22Rv1 (cell line): ENCODE measurements at regions not wholly inside any gene's neighbourhood (a gene's known extent, or its start where the extent isn't known, plus 50 kb on each side); places are given as distances from the start of the nearest gene placed in this dataset.

Experiments used
- H3K27ac ChIP-seq: fragments of 450-650 bp; 2 replicates; pipeline ENCODE4 v1.5.1; 2017
- CTCF ChIP-seq: fragments of 450-650 bp; IDR thresholded peaks from 2 replicates; pipeline ENCODE4 v1.5.1; 2017; ENCODE audit warnings: mild to moderate bottlenecking
- ZFX ChIP-seq: fragments of 450-650 bp; IDR thresholded peaks from 2 replicates; pipeline ENCODE4 v1.6.1; 2017; ENCODE audit warnings: antibody characterized with exemption, borderline replicate concordance

DNA sequence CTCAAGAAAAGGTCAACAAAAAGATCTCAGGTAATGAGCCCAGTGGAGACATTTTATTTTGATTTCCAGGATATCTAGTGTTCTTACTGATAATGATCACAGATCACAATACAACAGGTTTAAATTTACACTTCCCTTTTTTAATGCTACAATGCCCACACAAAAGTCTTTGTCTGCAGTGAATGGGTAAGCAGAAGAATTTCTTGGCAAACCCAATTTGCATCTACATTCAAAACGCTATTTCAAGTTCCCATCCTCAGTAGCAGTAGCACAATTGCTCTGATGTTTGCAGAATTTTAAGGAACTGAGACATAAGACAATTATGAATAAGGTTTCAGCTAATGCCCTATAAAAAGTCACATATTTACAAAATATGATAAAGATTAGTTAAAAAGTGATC lies 929.4 kb upstream of the PIK3C3 start:
- no peak overlapping the region for H3K27ac ChIP-seq
- TF ChIP-seq CTCF (no peak), ZFX (no peak)

DNA sequence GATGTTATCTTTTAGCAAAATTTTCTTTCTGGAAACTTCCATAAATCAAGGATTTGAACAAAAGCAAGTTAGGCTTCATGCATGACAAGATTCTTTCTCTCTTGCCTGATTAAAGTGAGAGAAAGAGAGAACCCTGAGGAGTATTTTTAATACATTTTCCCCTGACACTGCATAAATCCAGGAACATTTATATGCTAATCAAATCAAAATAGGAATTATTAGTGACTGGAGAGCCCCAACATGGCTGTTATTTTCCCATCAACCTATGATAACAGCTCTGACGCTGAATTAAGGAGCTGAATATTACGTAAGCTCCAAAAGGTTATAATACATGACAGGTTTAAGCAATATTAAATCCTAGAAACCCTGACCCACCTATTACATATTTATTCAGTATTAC lies 930.2 kb upstream of the PIK3C3 start:
- no peak for TF ChIP-seq ZFX
- no peak for TF ChIP-seq CTCF
- no peak overlapping the region for H3K27ac ChIP-seq

GRCh38 chr18:41022484-41022883 lies 932.5 kb upstream of the PIK3C3 start:
- H3K27ac ChIP-seq = no peak overlapping the region
- no peak for TF ChIP-seq CTCF
- TF ChIP-seq ZFX = no peak

- TF ChIP-seq ZFX = no peak
- no peak for TF ChIP-seq CTCF
- H3K27ac ChIP-seq = no peak overlapping the region
Observed at GRCh38 chr18:41021089-41021488, 933.9 kb upstream of the PIK3C3 start.

- no peak overlapping the region for H3K27ac ChIP-seq
- no peak for TF ChIP-seq ZFX
- TF ChIP-seq CTCF = no peak
Observed at GRCh38 chr18:41012194-41012593, 942.8 kb upstream of the PIK3C3 start.

DNA sequence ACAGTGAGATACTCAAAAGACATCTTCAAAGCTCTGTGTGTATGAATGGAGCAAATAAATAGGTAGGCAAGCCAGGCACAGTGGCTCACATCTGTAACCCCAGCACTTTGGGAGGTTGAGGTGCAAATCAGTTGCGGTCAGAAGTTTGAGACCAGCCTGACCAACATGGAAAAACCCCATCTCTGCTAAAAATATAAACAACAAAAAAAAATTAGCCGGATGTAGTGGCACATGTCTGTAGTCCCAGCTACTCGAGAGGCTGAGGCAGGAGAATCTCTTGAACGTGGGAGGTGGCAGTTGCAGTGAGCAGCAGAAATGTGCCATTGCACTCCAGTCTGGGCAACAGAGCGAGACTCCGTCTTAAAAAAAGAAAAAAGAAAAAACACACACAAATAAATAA lies 945.1 kb upstream of the PIK3C3 start:
- no peak overlapping the region for H3K27ac ChIP-seq
- no peak for TF ChIP-seq CTCF
- TF ChIP-seq ZFX = no peak

- no peak for TF ChIP-seq CTCF
- no peak for TF ChIP-seq ZFX
Observed at GRCh38 chr18:41004324-41004723, 950.7 kb upstream of the PIK3C3 start.

More at GRCh38 chr18:41004324-41004723, 950.7 kb upstream of the PIK3C3 start:
- H3K27ac ChIP-seq = no peak overlapping the region
